ENCODE measurements at regions not wholly inside any gene's neighbourhood (a gene's known extent, or its start where the extent isn't known, plus 50 kb on each side); places are given as distances from the start of the nearest gene placed in this dataset.

DNA sequence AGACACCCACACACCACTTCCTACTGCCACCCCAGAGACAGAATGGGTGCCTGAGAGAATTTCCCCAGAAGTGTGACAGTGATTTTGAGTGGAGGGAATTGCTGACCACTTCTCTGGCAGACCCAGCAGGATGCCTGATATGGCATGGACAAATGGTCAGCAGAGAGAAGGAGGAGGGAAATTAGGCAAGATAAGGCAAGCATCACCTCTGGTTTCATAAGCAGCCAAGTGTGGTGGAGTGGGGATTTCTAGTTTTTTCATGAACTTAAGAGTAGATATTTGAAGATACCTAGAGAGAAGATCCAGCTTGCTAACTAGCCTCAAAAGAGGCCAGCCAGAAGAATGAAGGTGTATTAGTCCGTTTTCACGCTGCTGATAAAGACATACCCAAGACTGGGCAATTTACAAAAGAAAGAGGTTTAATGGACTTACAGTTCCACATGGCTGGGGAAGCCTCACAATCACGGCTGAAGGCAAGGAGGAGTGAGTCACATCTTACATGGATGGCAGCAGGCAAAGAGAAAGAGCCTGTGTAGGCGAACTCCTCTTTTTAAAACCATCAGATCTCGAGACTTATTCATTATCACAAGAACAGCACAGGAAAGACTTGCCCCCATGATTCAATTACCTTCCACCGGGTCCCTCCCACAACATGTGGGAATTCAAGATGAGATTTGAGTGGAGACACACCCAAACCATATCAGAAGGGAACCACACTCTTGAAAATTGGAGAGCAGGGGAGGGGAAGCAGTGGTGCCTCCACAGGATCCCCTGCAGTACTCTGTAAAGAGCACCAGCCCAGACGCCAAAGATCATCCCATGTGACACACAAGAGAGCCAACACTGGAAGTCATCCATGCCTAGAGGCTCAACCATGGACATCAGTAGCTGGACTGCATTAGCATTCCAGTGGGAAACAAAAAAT, 64.2 kb downstream of the RBM43 start:
- no peak for DNase-seq (ENCODE audit: low read depth in 6 of 9, low spot score in 9 of 9)
- Histone ChIP-seq H3K4me3 (ENCODE audit: low read length in 2 of 2) (no peak overlapping the region), H3K4me1 (ENCODE audit: control insufficient read depth in 2 of 2, insufficient read depth in 2 of 2, low read length in 2 of 2) (no peaks in the 10 kb centered on the region), H3K27me3 (ENCODE audit: control insufficient read depth in 2 of 2, insufficient read depth in 1 of 2, low read length in 1 of 2) (no peaks in the 10 kb centered on the region), H3K27ac (ENCODE audit: low read depth in 1 of 2, low read length in 1 of 2) (no peak overlapping the region), H3K9me3 (ENCODE audit: control insufficient read depth in 2 of 2, insufficient read depth in 1 of 2, low read length in 1 of 2) (no peaks in the 10 kb centered on the region), H3K36me3 (ENCODE audit: control insufficient read depth in 2 of 2, insufficient read depth in 2 of 2, low read length in 1 of 2) (no peaks in the 10 kb centered on the region)
- whole genome bisulfite sequencing, result 97% methylated on average over 7 of the region's 7 CpGs

DNA sequence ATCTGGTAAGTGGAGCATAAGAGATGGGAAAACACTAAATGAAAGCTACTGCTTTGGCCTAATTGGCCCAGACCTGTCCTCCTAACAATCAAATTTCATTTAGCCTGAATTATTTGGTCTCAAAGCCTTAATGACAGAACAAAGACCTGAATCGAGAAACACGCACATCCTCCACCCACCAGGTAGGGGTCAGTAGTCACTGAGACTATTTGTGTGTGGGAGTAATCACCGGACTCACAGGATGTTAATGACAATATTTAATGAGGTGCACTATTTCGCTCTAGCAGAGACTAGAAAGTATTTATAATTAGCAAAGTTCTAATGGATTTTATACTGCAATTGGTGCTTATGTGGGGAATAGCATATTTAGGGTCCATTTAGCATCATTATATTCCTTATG, 68.1 kb downstream of the RBM43 start:
- H3K36me3 ChIP-seq (ENCODE audit: control insufficient read depth in 2 of 2, insufficient read depth in 2 of 2, low read length in 1 of 2), result no peaks in the 10 kb centered on the region
- H3K4me1 ChIP-seq (ENCODE audit: control insufficient read depth in 2 of 2, insufficient read depth in 2 of 2, low read length in 2 of 2), result no peaks in the 10 kb centered on the region
- DNase-seq (ENCODE audit: low read depth in 6 of 9, low spot score in 9 of 9), result no peak
- no peak overlapping the region for H3K4me3 ChIP-seq (ENCODE audit: low read length in 2 of 2)
- no peaks in the 10 kb centered on the region for H3K9me3 ChIP-seq (ENCODE audit: control insufficient read depth in 2 of 2, insufficient read depth in 1 of 2, low read length in 1 of 2)
- WGBS, result 96% methylated on average over 4 of the region's 4 CpGs
- H3K27ac ChIP-seq (ENCODE audit: low read depth in 1 of 2, low read length in 1 of 2), result no peak overlapping the region
- no peaks in the 10 kb centered on the region for H3K27me3 ChIP-seq (ENCODE audit: control insufficient read depth in 2 of 2, insufficient read depth in 1 of 2, low read length in 1 of 2)

DNA sequence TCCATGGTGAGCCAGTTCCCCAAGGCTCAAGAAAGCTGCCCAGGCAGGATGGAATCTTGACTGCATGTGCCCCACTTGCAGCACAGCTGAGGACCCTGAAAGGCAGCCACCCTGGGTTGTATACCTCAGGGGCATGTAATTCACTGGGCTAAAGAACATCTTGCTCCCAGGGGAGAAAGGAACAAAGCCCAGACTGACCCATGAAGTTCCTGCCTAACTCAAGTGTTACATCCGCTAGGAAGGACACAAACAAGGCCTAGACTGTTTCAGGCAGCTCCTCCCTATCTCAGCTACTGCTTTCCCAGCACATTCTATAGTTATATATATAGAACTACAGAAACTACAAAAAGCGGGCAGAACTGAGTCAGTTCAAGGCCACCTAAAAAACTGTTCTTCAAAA, 69.0 kb downstream of the RBM43 start:
- Histone ChIP-seq H3K9me3 (ENCODE audit: control insufficient read depth in 2 of 2, insufficient read depth in 1 of 2, low read length in 1 of 2) (no peaks in the 10 kb centered on the region), H3K4me3 (ENCODE audit: low read length in 2 of 2) (no peak overlapping the region), H3K4me1 (ENCODE audit: control insufficient read depth in 2 of 2, insufficient read depth in 2 of 2, low read length in 2 of 2) (no peaks in the 10 kb centered on the region), H3K36me3 (ENCODE audit: control insufficient read depth in 2 of 2, insufficient read depth in 2 of 2, low read length in 1 of 2) (no peaks in the 10 kb centered on the region), H3K27ac (ENCODE audit: low read depth in 1 of 2, low read length in 1 of 2) (no peak overlapping the region), H3K27me3 (ENCODE audit: control insufficient read depth in 2 of 2, insufficient read depth in 1 of 2, low read length in 1 of 2) (no peaks in the 10 kb centered on the region)
- DNase-seq (ENCODE audit: low read depth in 6 of 9, low spot score in 9 of 9), result no peak
- WGBS, result 95% methylated on average over 2 of the region's 2 CpGs

- H3K27me3 ChIP-seq (ENCODE audit: control insufficient read depth in 2 of 2, insufficient read depth in 1 of 2, low read length in 1 of 2), result no peaks in the 10 kb centered on the region
- 96% methylated on average over 2 of the region's 2 CpGs for WGBS
- DNase-seq (ENCODE audit: low read depth in 6 of 9, low spot score in 9 of 9), result no peak
These were observed 70.7 kb downstream of the RBM43 start for GRCh38 chr2:151191001-151191400.

GRCh38 chr2:151189125-151189524, 72.5 kb downstream of the RBM43 start:
- H3K36me3 ChIP-seq (ENCODE audit: control insufficient read depth in 2 of 2, insufficient read depth in 2 of 2, low read length in 1 of 2), result no peaks in the 10 kb centered on the region
- WGBS, result 2% methylated on average over 3 of the region's 3 CpGs
- H3K27ac ChIP-seq (ENCODE audit: low read depth in 1 of 2, low read length in 1 of 2), result no peak overlapping the region
- no peaks in the 10 kb centered on the region for H3K4me1 ChIP-seq (ENCODE audit: control insufficient read depth in 2 of 2, insufficient read depth in 2 of 2, low read length in 2 of 2)
- H3K9me3 ChIP-seq (ENCODE audit: control insufficient read depth in 2 of 2, insufficient read depth in 1 of 2, low read length in 1 of 2), result no peaks in the 10 kb centered on the region
- peak in 6 of 9 donors; percentile 11 to 64 (median 20) for DNase-seq (ENCODE audit: low read depth in 6 of 9, low spot score in 9 of 9)
- H3K27me3 ChIP-seq (ENCODE audit: control insufficient read depth in 2 of 2, insufficient read depth in 1 of 2, low read length in 1 of 2), result no peaks in the 10 kb centered on the region
- H3K4me3 ChIP-seq (ENCODE audit: low read length in 2 of 2), result no peak overlapping the region

More at GRCh38 chr2:151191001-151191400, 70.7 kb downstream of the RBM43 start:
- no peak overlapping the region for H3K27ac ChIP-seq (ENCODE audit: low read depth in 1 of 2, low read length in 1 of 2)
- H3K9me3 ChIP-seq (ENCODE audit: control insufficient read depth in 2 of 2, insufficient read depth in 1 of 2, low read length in 1 of 2), result no peaks in the 10 kb centered on the region
- H3K4me3 ChIP-seq (ENCODE audit: low read length in 2 of 2), result no peak overlapping the region
- H3K36me3 ChIP-seq (ENCODE audit: control insufficient read depth in 2 of 2, insufficient read depth in 2 of 2, low read length in 1 of 2), result no peaks in the 10 kb centered on the region
- no peaks in the 10 kb centered on the region for H3K4me1 ChIP-seq (ENCODE audit: control insufficient read depth in 2 of 2, insufficient read depth in 2 of 2, low read length in 2 of 2)

GRCh38 chr2:151186011-151186410, 75.7 kb downstream of the RBM43 start:
- no peaks in the 10 kb centered on the region for H3K4me1 ChIP-seq (ENCODE audit: control insufficient read depth in 2 of 2, insufficient read depth in 2 of 2, low read length in 2 of 2)
- no peaks in the 10 kb centered on the region for H3K9me3 ChIP-seq (ENCODE audit: control insufficient read depth in 2 of 2, insufficient read depth in 1 of 2, low read length in 1 of 2)
- H3K36me3 ChIP-seq (ENCODE audit: control insufficient read depth in 2 of 2, insufficient read depth in 2 of 2, low read length in 1 of 2), result no peaks in the 10 kb centered on the region
- no peaks in the 10 kb centered on the region for H3K27me3 ChIP-seq (ENCODE audit: control insufficient read depth in 2 of 2, insufficient read depth in 1 of 2, low read length in 1 of 2)
- H3K4me3 ChIP-seq (ENCODE audit: low read length in 2 of 2), result no peak overlapping the region
- WGBS, result 99% methylated on average over 15 of the region's 15 CpGs
- no peak overlapping the region for H3K27ac ChIP-seq (ENCODE audit: low read depth in 1 of 2, low read length in 1 of 2)
- no peak for DNase-seq (ENCODE audit: low read depth in 6 of 9, low spot score in 9 of 9)

- WGBS, result 78% methylated on average over 7 of the region's 7 CpGs
- DNase-seq (ENCODE audit: low read depth in 6 of 9, low spot score in 9 of 9), result no peak
- H3K36me3 ChIP-seq (ENCODE audit: control insufficient read depth in 2 of 2, insufficient read depth in 2 of 2, low read length in 1 of 2), result no peaks in the 10 kb centered on the region
These were observed 78.5 kb downstream of the RBM43 start for GRCh38 chr2:151182899-151183809.

DNA sequence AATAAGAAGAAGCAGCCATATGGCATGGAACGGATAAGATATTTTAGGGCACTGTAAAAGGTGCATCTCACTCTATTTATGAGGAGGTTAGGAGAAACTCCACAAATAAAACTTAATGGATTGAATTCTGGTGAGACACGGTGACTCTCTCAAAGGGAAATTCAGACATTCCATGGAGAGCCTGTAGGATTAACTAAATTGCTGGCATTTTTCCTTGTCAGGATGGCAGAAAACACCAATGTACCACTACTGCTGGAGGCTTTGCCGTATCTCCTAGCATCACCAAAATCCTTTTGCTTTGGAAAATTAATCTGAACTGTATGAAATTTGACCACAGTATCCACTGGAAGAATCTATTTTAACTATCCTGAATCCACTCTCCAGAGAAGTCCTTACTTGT, 79.3 kb downstream of the RBM43 start:
- Histone ChIP-seq H3K4me3 (ENCODE audit: low read length in 2 of 2) (no peak overlapping the region), H3K27me3 (ENCODE audit: control insufficient read depth in 2 of 2, insufficient read depth in 1 of 2, low read length in 1 of 2) (no peaks in the 10 kb centered on the region), H3K36me3 (ENCODE audit: control insufficient read depth in 2 of 2, insufficient read depth in 2 of 2, low read length in 1 of 2) (no peaks in the 10 kb centered on the region), H3K4me1 (ENCODE audit: control insufficient read depth in 2 of 2, insufficient read depth in 2 of 2, low read length in 2 of 2) (no peaks in the 10 kb centered on the region), H3K9me3 (ENCODE audit: control insufficient read depth in 2 of 2, insufficient read depth in 1 of 2, low read length in 1 of 2) (no peaks in the 10 kb centered on the region), H3K27ac (ENCODE audit: low read depth in 1 of 2, low read length in 1 of 2) (no peak overlapping the region)
- DNase-seq (ENCODE audit: low read depth in 6 of 9, low spot score in 9 of 9), result no peak
- WGBS, result 96% methylated on average over 3 of the region's 3 CpGs

More at GRCh38 chr2:151182899-151183809, 78.5 kb downstream of the RBM43 start:
- no peaks in the 10 kb centered on the region for H3K4me1 ChIP-seq (ENCODE audit: control insufficient read depth in 2 of 2, insufficient read depth in 2 of 2, low read length in 2 of 2)
- H3K27ac ChIP-seq (ENCODE audit: low read depth in 1 of 2, low read length in 1 of 2), result no peak overlapping the region
- no peaks in the 10 kb centered on the region for H3K9me3 ChIP-seq (ENCODE audit: control insufficient read depth in 2 of 2, insufficient read depth in 1 of 2, low read length in 1 of 2)
- H3K4me3 ChIP-seq (ENCODE audit: low read length in 2 of 2), result no peak overlapping the region
- H3K27me3 ChIP-seq (ENCODE audit: control insufficient read depth in 2 of 2, insufficient read depth in 1 of 2, low read length in 1 of 2), result no peaks in the 10 kb centered on the region

- H3K4me3 ChIP-seq (ENCODE audit: low read length in 2 of 2), result no peak overlapping the region
- H3K27me3 ChIP-seq (ENCODE audit: control insufficient read depth in 2 of 2, insufficient read depth in 1 of 2, low read length in 1 of 2), result no peaks in the 10 kb centered on the region
- 93% methylated on average over 6 of the region's 6 CpGs for WGBS
- DNase-seq (ENCODE audit: low read depth in 6 of 9, low spot score in 9 of 9), result no peak
- H3K9me3 ChIP-seq (ENCODE audit: control insufficient read depth in 2 of 2, insufficient read depth in 1 of 2, low read length in 1 of 2), result no peaks in the 10 kb centered on the region
- H3K4me1 ChIP-seq (ENCODE audit: control insufficient read depth in 2 of 2, insufficient read depth in 2 of 2, low read length in 2 of 2), result no peaks in the 10 kb centered on the region
- no peak overlapping the region for H3K27ac ChIP-seq (ENCODE audit: low read depth in 1 of 2, low read length in 1 of 2)
- H3K36me3 ChIP-seq (ENCODE audit: control insufficient read depth in 2 of 2, insufficient read depth in 2 of 2, low read length in 1 of 2), result no peaks in the 10 kb centered on the region
These were observed 80.1 kb downstream of the RBM43 start for GRCh38 chr2:151181524-151181923.

All from thymus (tissue), 11 donors.